SK-N-SH (cell line): ENCODE measurements at regions not wholly inside any gene's neighbourhood (a gene's known extent, or its start where the extent isn't known, plus 50 kb on each side); places are given as distances from the start of the nearest gene placed in this dataset.

Source experiments
- CTCF ChIA-PET: fragments of 300-600, 350-600 bp; formaldehyde crosslinking; extraction: SDS; loops from one replicate; lab custom pipeline; 2021; lab: Yijun Ruan, JAX
- POLR2A ChIA-PET: fragments of 350-600 bp; sonication (Branson Sonifier 250); formaldehyde crosslinking; extraction: SDS; loops from one replicate; lab custom pipeline; 2020; ENCODE audit warnings: antibody characterized with exemption, inconsistent platforms; lab: Yijun Ruan, JAX
- DNase-seq: peaks from one replicate; pipeline ENCODE4 v3.0.0; 2012
- H2AFZ ChIP-seq: fragments of 200-600 bp; sonication (generic); 2 replicates; pipeline ENCODE4 v1.8.1; 2016; ENCODE audit warnings: antibody characterized with exemption, mild to moderate bottlenecking, low read depth
- H3F3A ChIP-seq: fragments of 200-600 bp; sonication (generic); replicated peaks from 2 replicates; pipeline ENCODE3; 2016; ENCODE audit warnings: antibody characterized with exemption, mild to moderate bottlenecking; ENCODE audit not compliant: insufficient read depth
- H3K27ac ChIP-seq, 2 experiments: fragments of 200-500 bp in 1 of 2; fragments of 200-600 bp in 1 of 2; sonication (Bioruptor generic) in 1 of 2; sonication (generic), shearing (Covaris generic) in 1 of 2; 2 replicates each; pipeline versions ENCODE4 v1.5.1 to v1.6.1; 2014 to 2016; ENCODE audit warnings: low read depth in 2 of 2, inconsistent platforms in 1 of 2, low read length in 1 of 2, mild to moderate bottlenecking in 1 of 2, mixed read lengths in 1 of 2
- H3K27me3 ChIP-seq: fragments of 200-600 bp; sonication (generic), shearing (Covaris generic); 2 replicates; pipeline ENCODE4 v1.6.1; 2016; ENCODE audit warnings: mixed run types; ENCODE audit not compliant: insufficient read depth
- H3K36me3 ChIP-seq, 2 experiments: fragments of 200-500 bp in 1 of 2; fragments of 200-600 bp in 1 of 2; sonication (Bioruptor generic) in 1 of 2; sonication (generic) in 1 of 2; replicated peaks in 1 of 2; 2 replicates each; pipeline versions ENCODE3 to v1.5.1; 2014 to 2016; ENCODE audit warnings: low read length in 1 of 2, mild to moderate bottlenecking in 1 of 2; ENCODE audit not compliant: insufficient read depth in 2 of 2, control insufficient read depth in 1 of 2
- H3K4me1 ChIP-seq, 2 experiments: fragments of 200-500 bp in 1 of 2; fragments of 200-600 bp in 1 of 2; sonication (Bioruptor generic) in 1 of 2; sonication (generic), shearing (Covaris generic) in 1 of 2; 2 replicates each; pipeline versions ENCODE4 v1.5.1 to v1.6.1; 2014 to 2016; ENCODE audit warnings: low read depth in 1 of 2, low read length in 1 of 2, mixed run types in 1 of 2; ENCODE audit not compliant: insufficient read depth in 2 of 2, control insufficient read depth in 1 of 2
- H3K4me2 ChIP-seq: fragments of 200-600 bp; sonication (generic), shearing (Covaris generic); 2 replicates; pipeline ENCODE4 v1.6.1; 2017; ENCODE audit warnings: mixed run types
- H3K4me3 ChIP-seq, 2 experiments: fragments of 200-500 bp in 1 of 2; fragments of 200-600 bp in 1 of 2; sonication (Bioruptor generic) in 1 of 2; sonication (generic), shearing (Covaris generic) in 1 of 2; 2 replicates each; pipeline versions ENCODE4 v1.5.1 to v1.8.1; 2014 to 2016; ENCODE audit warnings: low read depth in 2 of 2, inconsistent platforms in 1 of 2, low read length in 1 of 2, mild to moderate bottlenecking in 1 of 2, mixed read lengths in 1 of 2, moderate library complexity in 1 of 2
- H3K79me2 ChIP-seq: fragments of 200-600 bp; sonication (generic); 2 replicates; pipeline ENCODE4 v1.8.1; 2017; ENCODE audit warnings: mild to moderate bottlenecking; ENCODE audit not compliant: insufficient read depth
- H3K9ac ChIP-seq: fragments of 200-600 bp; sonication (generic); 2 replicates; pipeline ENCODE4 v1.6.1; 2017; ENCODE audit warnings: mixed run types
- H3K9me2 ChIP-seq: fragments of 200-600 bp; sonication (generic); 2 replicates; pipeline ENCODE4 v1.6.1; 2017; ENCODE audit warnings: mixed run types
- H3K9me3 ChIP-seq: fragments of 200-600 bp; sonication (generic); 2 replicates; pipeline ENCODE4 v1.6.1; 2017; ENCODE audit warnings: mixed run types, mild to moderate bottlenecking, moderate library complexity
- H4K20me1 ChIP-seq: fragments of 200-600 bp; sonication (generic); 2 replicates; pipeline ENCODE4 v1.6.1; 2017; ENCODE audit warnings: mild to moderate bottlenecking, mixed run types; ENCODE audit not compliant: insufficient read depth
- CHD2 ChIP-seq: fragments of 150-350 bp; IDR thresholded peaks from 2 replicates; pipeline ENCODE4 v1.6.1; 2018; ENCODE audit warnings: low read length; ENCODE audit not compliant: partially characterized antibody
- CTCF ChIP-seq: fragments of 200-600 bp; sonication (generic); IDR thresholded peaks from 2 replicates; pipeline ENCODE4 v1.6.1; 2017; ENCODE audit warnings: antibody characterized with exemption, mild to moderate bottlenecking, moderate library complexity
- EP300 ChIP-seq, 2 experiments: IDR thresholded peaks; 2 replicates each; pipeline versions ENCODE4 v1.4.0 to v1.6.1; 2012; ENCODE audit warnings: borderline replicate concordance in 1 of 2, low read depth in 1 of 2, low read length in 1 of 2
- FOSL2 ChIP-seq: IDR thresholded peaks from 2 replicates; pipeline ENCODE4 v1.4.0; 2012; ENCODE audit warnings: low read depth, mild to moderate bottlenecking, moderate library complexity, borderline replicate concordance
- FOXJ3 ChIP-seq: sonication (generic); formaldehyde crosslinking; IDR thresholded peaks from 2 replicates; pipeline ENCODE4 v1.5.1; 2020; ENCODE audit warnings: mild to moderate bottlenecking, missing genetic modification reagents
- FOXM1 ChIP-seq: IDR thresholded peaks from 2 replicates; pipeline ENCODE4 v1.4.0; 2012; ENCODE audit warnings: low read depth, mild to moderate bottlenecking
- MAX ChIP-seq: IDR thresholded peaks from 2 replicates; pipeline ENCODE4 v1.4.0; 2012; ENCODE audit warnings: low read depth
- MEF2A ChIP-seq: IDR thresholded peaks from 2 replicates; pipeline ENCODE4 v1.4.0; 2012; ENCODE audit warnings: low read depth, borderline replicate concordance
- NFIC ChIP-seq: IDR thresholded peaks from 2 replicates; pipeline ENCODE4 v1.4.0; 2012; ENCODE audit warnings: borderline replicate concordance
- POLR2AphosphoS5 ChIP-seq: IDR thresholded peaks from 2 replicates; pipeline ENCODE4 v1.6.1; 2012; ENCODE audit warnings: low read depth, low read length
- RAD21 ChIP-seq: IDR thresholded peaks from 2 replicates; pipeline ENCODE4 v1.6.1; 2012; ENCODE audit warnings: mild to moderate bottlenecking, low read length
- RCOR1 ChIP-seq: fragments of 150-350 bp; IDR thresholded peaks from 2 replicates; pipeline ENCODE4 v1.6.1; 2017; ENCODE audit warnings: antibody characterized with exemption, low read length
- RFX5 ChIP-seq: IDR thresholded peaks from 2 replicates; pipeline ENCODE4 v1.6.1; 2012; ENCODE audit warnings: mild to moderate bottlenecking, improper control_type of control experiment, low read length
- RXRA ChIP-seq: IDR thresholded peaks from 2 replicates; pipeline ENCODE4 v1.4.0; 2012; ENCODE audit warnings: low read depth, mild to moderate bottlenecking, borderline replicate concordance
- SMC3 ChIP-seq: IDR thresholded peaks from 2 replicates; pipeline ENCODE4 v1.6.1; 2012; ENCODE audit warnings: low read depth, low read length, improper control_type of control experiment
- TAF1 ChIP-seq: IDR thresholded peaks from 2 replicates; pipeline ENCODE4 v1.6.1; 2012; ENCODE audit warnings: low read depth, mild to moderate bottlenecking, low read length, moderate library complexity, borderline replicate concordance
- WGBS: methylation state at CpG from one replicate; pipeline ENCODE4 v1.1.6; 2017; ENCODE audit warnings: low lambda C conversion rate; 5-methylcytosine and 5-hydroxymethylcytosine counted together
- TF ChIP-seq, protein P1 (sequence below): fragments of 150-350 bp; IDR thresholded peaks from 2 replicates; pipeline ENCODE4 v1.6.1; 2017; ENCODE audit warnings: antibody characterized with exemption, low read length, low read depth, borderline replicate concordance
- TF ChIP-seq, protein P2 (sequence below): IDR thresholded peaks from 2 replicates; pipeline ENCODE4 v1.4.0; 2012; ENCODE audit warnings: low read depth, borderline replicate concordance
- TF ChIP-seq, protein P3 (sequence below): fragments of 150-350 bp; IDR thresholded peaks from 2 replicates; pipeline ENCODE4 v1.6.1; 2016; ENCODE audit warnings: mild to moderate bottlenecking, low read depth, low read length
- TF ChIP-seq, protein P4 (sequence below): IDR thresholded peaks from 2 replicates; pipeline ENCODE4 v1.6.1; 2012; ENCODE audit warnings: mild to moderate bottlenecking, low read depth, low read length, moderate library complexity

DNA sequence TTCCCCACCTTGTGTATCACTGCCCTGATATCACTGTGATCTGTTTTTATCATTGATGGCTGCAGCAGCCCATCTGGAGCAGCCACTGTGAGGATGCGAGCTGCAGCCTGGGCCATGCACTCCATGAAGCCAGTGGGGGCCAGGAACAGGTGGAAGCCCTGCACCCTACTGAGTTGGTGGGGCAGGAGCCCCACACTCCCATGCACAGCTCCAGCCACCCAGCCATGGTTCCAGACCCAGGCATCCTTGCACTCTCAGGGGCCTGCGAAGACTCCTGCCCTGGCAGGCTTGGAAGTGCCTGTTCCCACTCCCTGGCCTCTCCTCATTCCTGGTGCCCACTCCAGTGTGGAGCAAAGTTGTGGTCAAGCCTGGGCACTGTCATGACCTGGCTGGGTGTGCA lies 424.0 kb upstream of the FZD8 start:
- CTCF ChIA-PET: interaction anchor here (1.8 kb wide), 1 partner anchor 12 kb away, joined by 5 read pairs; no protein-coding TSS in a partner anchor
- no peak overlapping the region for H3K27ac ChIP-seq
- no peak overlapping the region for H3K9ac ChIP-seq
- no peak for TF ChIP-seq MEF2A
- no peak for TF ChIP-seq EP300 (IDR thresholded peaks at IDR 0.05; ENCODE audit: borderline replicate concordance in 1 of 2, low read depth in 1 of 2, low read length in 1 of 2)
- TF ChIP-seq CTCF: no peak
- no peak for TF ChIP-seq POLR2AphosphoS5
- no peak for TF ChIP-seq CHD2
- TF ChIP-seq, protein P1, sequence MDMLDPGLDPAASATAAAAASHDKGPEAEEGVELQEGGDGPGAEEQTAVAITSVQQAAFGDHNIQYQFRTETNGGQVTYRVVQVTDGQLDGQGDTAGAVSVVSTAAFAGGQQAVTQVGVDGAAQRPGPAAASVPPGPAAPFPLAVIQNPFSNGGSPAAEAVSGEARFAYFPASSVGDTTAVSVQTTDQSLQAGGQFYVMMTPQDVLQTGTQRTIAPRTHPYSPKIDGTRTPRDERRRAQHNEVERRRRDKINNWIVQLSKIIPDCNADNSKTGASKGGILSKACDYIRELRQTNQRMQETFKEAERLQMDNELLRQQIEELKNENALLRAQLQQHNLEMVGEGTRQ: no peak
- no peak for TF ChIP-seq RAD21
- no peak for TF ChIP-seq FOSL2
- no peak for TF ChIP-seq RXRA
- TF ChIP-seq RFX5: no peak
- TF ChIP-seq MAX: no peak
- no peak for TF ChIP-seq NFIC
- TF ChIP-seq SMC3: no peak
- TF ChIP-seq TAF1: no peak
- TF ChIP-seq, protein P2, sequence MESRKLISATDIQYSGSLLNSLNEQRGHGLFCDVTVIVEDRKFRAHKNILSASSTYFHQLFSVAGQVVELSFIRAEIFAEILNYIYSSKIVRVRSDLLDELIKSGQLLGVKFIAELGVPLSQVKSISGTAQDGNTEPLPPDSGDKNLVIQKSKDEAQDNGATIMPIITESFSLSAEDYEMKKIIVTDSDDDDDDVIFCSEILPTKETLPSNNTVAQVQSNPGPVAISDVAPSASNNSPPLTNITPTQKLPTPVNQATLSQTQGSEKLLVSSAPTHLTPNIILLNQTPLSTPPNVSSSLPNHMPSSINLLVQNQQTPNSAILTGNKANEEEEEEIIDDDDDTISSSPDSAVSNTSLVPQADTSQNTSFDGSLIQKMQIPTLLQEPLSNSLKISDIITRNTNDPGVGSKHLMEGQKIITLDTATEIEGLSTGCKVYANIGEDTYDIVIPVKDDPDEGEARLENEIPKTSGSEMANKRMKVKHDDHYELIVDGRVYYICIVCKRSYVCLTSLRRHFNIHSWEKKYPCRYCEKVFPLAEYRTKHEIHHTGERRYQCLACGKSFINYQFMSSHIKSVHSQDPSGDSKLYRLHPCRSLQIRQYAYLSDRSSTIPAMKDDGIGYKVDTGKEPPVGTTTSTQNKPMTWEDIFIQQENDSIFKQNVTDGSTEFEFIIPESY: no peak
- TF ChIP-seq, protein P3, sequence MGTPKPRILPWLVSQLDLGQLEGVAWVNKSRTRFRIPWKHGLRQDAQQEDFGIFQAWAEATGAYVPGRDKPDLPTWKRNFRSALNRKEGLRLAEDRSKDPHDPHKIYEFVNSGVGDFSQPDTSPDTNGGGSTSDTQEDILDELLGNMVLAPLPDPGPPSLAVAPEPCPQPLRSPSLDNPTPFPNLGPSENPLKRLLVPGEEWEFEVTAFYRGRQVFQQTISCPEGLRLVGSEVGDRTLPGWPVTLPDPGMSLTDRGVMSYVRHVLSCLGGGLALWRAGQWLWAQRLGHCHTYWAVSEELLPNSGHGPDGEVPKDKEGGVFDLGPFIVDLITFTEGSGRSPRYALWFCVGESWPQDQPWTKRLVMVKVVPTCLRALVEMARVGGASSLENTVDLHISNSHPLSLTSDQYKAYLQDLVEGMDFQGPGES: no peak
- TF ChIP-seq FOXM1: no peak
- no peak for TF ChIP-seq RCOR1
- TF ChIP-seq, protein P4, sequence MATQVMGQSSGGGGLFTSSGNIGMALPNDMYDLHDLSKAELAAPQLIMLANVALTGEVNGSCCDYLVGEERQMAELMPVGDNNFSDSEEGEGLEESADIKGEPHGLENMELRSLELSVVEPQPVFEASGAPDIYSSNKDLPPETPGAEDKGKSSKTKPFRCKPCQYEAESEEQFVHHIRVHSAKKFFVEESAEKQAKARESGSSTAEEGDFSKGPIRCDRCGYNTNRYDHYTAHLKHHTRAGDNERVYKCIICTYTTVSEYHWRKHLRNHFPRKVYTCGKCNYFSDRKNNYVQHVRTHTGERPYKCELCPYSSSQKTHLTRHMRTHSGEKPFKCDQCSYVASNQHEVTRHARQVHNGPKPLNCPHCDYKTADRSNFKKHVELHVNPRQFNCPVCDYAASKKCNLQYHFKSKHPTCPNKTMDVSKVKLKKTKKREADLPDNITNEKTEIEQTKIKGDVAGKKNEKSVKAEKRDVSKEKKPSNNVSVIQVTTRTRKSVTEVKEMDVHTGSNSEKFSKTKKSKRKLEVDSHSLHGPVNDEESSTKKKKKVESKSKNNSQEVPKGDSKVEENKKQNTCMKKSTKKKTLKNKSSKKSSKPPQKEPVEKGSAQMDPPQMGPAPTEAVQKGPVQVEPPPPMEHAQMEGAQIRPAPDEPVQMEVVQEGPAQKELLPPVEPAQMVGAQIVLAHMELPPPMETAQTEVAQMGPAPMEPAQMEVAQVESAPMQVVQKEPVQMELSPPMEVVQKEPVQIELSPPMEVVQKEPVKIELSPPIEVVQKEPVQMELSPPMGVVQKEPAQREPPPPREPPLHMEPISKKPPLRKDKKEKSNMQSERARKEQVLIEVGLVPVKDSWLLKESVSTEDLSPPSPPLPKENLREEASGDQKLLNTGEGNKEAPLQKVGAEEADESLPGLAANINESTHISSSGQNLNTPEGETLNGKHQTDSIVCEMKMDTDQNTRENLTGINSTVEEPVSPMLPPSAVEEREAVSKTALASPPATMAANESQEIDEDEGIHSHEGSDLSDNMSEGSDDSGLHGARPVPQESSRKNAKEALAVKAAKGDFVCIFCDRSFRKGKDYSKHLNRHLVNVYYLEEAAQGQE: no peak
- TF ChIP-seq FOXJ3 (CRISPR knock-in tag): no peak
- TF ChIP-seq, all 33 proteins: peak for 0
- Histone ChIP-seq H3K27me3 (no peaks in the 10 kb centered on the region), H3K36me3 (no peaks in the 10 kb centered on the region), H3K4me1 (no peaks in the 10 kb centered on the region), H3K9me3 (no peaks in the 10 kb centered on the region), H3K4me2 (no peak overlapping the region), H4K20me1 (no peaks in the 10 kb centered on the region), H2AFZ (no peak overlapping the region), H3K79me2 (no peaks in the 10 kb centered on the region), H3K9me2 (no peaks in the 10 kb centered on the region), H3K4me3 (no peak overlapping the region), H3F3A (no peaks in the 10 kb centered on the region)
- no peak for DNase-seq
- POLR2A ChIA-PET: no interaction called here
- 64% methylated on average over 2 of the region's 2 CpGs for WGBS
